COLO668 (cell line): ENCODE measurements at regions not wholly inside any gene's neighbourhood (a gene's known extent, or its start where the extent isn't known, plus 50 kb on each side); places are given as distances from the start of the nearest gene placed in this dataset.

ENCODE experiments used
- DNase-seq: peaks from one replicate; lab custom pipeline; 2025; ENCODE audit not compliant: unreplicated experiment; lab: John Stamatoyannopoulos, UW

DNA sequence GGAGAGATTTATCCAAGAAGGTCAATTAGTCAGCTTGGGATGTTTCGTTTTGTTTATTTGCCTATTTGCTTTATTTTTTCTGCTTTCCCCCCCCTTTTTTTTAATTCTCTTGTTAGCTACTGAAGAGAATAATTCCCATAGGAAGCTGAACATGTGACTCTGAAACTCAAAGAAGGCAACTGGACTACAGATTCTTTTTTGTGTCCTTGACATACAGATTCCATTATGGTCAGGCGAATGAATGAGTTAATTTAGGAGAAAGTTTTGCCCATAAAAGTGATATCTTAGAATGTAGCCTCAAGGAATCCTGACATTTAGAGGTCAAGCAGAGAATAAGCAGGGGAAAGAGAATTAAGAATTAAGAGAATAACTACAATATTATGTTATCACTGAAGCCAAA, 514.2 kb upstream of the LINC00305 start:
- DNase-seq = no peak

GRCh38 chr18:64659196-64659595, 510.3 kb upstream of the LINC00305 start:
- peak; percentile 53 for DNase-seq

GRCh38 chr18:64653068-64653467, 504.2 kb upstream of the LINC00305 start:
- DNase-seq = no peak

- DNase-seq = no peak
Observed at GRCh38 chr18:64650068-64650467, 501.2 kb upstream of the LINC00305 start.

GRCh38 chr18:64645753-64646152, 496.9 kb upstream of the LINC00305 start:
- DNase-seq = no peak

DNA sequence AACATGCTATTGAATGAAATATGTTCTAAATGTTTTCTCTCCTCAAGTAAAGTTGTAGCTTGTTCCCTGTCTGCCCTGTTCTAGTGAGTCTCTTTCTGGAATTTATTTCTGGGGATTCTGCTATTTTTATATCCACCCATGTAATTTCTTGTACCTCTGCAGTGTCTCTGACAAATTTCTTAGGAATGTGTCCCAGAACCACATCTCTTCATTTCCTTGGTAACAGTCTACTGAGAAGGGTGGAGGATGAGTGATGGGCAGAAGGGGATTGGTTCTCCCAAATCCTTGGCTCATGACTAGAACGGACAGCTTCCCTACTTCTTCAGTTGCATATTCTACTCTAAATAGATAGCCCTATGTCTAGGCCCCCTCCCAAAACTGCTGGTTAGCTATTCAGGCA, 490.6 kb upstream of the LINC00305 start:
- DNase-seq = no peak

DNA sequence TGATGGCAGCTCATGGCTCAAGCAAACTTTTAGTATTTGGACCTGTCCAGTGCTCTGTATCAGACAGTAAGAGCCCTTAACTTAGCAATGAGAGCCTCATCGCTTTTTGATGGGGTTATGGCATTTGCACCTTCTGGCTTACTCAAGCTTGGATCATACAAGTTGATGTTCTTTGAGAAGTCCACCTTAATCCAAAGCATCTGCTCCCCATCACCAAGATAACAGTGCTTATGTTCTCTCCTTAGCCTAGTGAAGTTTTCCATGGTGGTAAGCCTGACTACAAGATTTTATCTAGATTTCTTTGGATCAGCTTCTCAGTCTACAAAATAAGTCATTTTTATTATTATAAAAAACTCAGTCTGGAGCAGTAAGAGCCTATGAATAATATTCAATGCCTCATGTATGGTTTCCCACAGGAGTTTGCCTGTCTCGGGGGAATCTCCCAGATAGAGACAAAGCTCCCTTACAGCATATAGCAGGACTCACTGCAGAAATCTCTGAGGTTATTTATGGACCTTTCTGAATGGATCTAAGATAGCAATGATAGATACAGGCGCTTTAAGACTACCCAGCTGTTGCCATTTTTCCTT, 472.2 kb upstream of the LINC00305 start:
- no peak for DNase-seq

DNA sequence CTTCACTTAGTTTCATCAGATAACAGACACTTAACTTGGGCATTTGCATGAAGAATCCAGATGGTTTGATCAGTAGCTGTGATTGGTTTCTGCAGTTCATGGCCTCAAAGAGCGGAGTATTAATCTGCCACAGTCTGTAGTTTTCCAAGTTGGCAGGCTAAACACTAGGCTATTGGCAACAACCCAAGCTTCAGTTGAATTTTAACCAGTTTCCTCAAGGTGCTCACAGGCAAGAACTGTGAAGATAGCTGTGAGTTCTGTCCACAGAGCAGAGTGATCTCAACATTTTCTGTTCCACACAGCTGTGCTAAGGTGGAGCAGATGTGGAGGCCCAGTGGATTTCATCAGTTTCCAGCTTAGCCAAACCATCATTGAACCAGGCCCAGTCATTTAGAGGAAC, 469.5 kb upstream of the LINC00305 start:
- DNase-seq = no peak

- DNase-seq = no peak
Observed at GRCh38 chr18:64615021-64615420, 466.1 kb upstream of the LINC00305 start.

DNA sequence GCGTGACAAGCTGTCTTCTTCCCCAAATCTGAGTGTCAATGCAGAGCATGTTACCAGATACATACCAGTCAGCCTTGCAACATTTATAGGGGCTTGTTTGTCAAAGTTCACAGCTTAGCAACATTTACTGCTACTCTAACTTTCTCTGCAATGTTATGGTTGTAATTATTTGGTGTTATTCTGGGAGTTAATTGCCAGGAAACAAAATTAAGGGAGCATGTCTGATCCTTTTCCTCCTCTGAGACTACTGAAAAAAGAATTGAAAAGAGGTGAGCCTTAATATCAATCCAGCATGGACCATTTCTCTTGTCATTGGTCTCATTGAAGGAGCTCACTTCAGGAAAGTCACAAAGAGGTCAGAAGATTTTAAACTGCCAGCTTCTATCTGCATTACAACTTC, 465.6 kb upstream of the LINC00305 start:
- no peak for DNase-seq

DNA sequence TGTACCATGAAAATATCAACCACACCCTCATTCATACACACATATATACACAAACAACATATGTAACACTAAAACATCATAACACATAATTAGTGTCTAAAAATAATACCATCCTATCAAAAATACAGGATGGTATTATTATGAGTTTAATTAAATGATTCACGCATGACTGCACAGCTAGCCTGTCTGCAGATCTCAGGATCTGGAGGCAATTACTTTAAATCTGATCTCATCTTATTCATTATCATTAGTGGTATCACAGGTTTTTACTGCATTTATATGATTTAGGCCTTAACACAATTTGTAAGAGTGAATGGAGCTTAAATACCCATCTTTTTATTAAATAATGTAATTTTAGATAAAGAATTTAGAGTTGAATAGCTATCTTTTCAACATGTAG, 443.4 kb upstream of the LINC00305 start:
- DNase-seq = no peak

DNA sequence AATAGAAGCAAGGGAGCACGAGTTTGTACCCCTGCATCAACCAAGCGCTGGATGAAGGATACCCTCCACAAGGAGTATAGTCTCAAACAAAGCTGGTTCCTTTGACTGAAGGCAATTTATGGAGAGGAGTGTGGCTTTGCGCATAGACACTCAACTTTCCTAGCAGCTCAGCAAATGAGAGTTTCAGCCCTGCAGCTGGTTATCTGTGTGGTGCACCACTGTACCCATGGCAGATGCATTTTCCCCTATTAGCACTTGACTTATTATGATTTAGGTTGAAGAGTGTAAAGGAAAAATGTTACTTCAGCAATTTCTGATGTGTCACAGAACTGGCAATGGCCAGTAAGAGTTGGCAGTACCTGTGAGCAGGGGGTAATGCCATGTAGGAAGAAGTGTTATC, 440.1 kb upstream of the LINC00305 start:
- no peak for DNase-seq

- DNase-seq = no peak
Observed at GRCh38 chr18:64566456-64566855, 417.6 kb upstream of the LINC00305 start.

DNA sequence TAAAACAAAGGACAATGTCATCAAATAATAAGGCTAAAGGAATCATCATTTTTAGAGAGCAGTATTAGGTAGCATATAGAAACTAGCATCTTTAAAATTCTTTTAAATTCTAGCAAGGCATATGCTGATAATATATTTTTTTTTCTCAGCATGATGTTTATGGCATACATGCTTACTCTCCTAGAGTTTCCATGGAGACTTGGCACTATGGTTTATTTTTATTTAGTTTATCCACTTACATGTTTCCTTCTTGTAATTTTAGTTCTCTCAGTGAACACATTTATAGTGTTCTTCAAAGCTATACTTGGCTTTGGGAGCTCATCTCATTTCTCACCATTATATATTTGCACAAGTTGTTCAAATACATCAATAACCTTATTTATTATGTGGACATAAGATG, 413.8 kb upstream of the LINC00305 start:
- no peak for DNase-seq

- DNase-seq = no peak
Observed at GRCh38 chr18:64546451-64546850, 397.6 kb upstream of the LINC00305 start.

- DNase-seq = no peak
Observed at GRCh38 chr18:64539847-64540246, 391.0 kb upstream of the LINC00305 start.

DNA sequence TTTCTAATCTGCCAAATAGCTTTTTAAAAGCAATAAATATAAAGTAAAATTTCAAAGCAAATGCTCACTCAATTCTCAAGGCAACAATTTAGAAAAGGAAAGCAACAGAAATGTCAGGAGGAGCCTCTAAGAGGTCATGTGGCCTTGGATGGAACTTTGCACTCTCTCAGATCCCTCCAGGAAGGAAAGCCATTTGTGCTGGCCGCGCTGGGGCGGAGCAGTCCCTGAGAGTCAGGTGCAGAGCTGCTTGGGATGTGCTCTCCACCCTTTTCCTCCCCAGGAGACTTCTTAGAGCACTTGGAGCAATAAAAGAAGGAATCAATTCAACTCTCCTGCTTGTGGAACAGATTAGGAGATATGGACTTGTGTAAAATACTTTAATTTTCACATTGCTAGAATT, 379.8 kb upstream of the LINC00305 start:
- no peak for DNase-seq

DNA sequence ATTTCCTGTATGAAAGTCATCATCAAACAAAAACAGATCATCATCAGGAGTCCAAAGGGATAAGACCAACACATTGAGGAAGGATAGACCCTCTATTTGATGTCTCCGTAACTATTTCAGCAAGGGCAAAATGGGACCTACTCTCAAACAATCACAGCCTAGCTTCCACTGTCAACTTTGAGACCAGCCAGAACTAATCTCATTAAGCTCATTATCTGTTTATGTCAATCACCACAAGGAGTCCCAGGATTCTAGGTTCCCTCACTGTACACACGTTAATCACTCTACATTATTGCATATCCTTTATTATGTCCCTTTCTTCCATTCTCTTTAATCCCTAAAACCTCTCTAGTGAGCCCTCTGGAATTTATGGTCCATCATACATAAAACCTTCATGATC, 370.3 kb upstream of the LINC00305 start:
- DNase-seq = no peak

GRCh38 chr18:64518191-64518590, 369.3 kb upstream of the LINC00305 start:
- DNase-seq = no peak

- DNase-seq = no peak
Observed at GRCh38 chr18:64513401-64513800, 364.5 kb upstream of the LINC00305 start.

- DNase-seq = no peak
Observed at GRCh38 chr18:64490207-64490606, 341.3 kb upstream of the LINC00305 start.

DNA sequence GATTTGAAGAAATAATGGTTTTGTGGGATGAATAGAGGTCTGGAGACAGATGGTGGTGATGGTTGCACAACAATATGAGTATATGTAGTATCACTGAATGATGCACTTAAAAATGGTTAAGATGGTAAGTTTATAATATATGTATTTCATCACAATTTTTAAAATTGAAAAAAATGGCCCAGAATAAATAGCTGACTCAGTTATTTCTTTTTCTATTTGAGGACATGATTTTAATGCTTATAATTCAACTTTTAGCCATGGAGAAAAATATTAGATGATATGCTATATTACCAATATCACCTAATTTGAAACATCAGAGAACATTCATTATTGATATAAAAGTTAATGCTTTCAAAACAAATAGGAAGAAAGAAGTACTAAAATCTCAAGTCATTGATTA, 339.8 kb upstream of the LINC00305 start:
- no peak for DNase-seq

GRCh38 chr18:64474773-64475172, 325.9 kb upstream of the LINC00305 start:
- DNase-seq = no peak

- DNase-seq = no peak
Observed at GRCh38 chr18:64474255-64474654, 325.4 kb upstream of the LINC00305 start.
